ENCODE measurements at regions not wholly inside any gene's neighbourhood (a gene's known extent, or its start where the extent isn't known, plus 50 kb on each side); places are given as distances from the start of the nearest gene placed in this dataset.
"Not testable (repeated sequence)": the region's sequence is repeated elsewhere in the genome, so short reads cannot be mapped to it uniquely, and the experiment has no call there.

DNA sequence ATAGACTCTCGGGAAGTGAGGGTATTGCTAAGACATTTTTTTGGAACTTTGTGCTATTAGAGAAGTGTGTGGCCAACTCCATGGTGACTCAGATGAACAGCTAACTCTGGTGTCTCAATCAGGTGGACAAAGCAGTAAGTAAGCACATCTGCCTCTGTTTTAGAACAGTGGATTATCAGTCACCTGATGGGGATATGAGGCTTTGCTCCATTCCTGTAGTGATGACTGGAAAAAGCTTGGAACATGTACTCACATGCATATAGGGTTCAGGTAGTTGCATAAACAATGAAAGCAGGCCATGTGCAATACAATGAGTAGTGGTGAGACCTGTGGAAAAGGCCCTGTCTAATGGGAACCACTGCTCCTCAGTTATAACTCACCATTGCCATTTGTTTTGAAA, 168.2 kb upstream of the FBN2 start:
- Histone ChIP-seq H3K9me3 (ENCODE audit: low read length) (no peaks in the 10 kb centered on the region), H3K27me3 (ENCODE audit: insufficient read depth, low read length) (no peaks in the 10 kb centered on the region), H2AFZ (ENCODE audit: low read depth, low read length) (no peak overlapping the region), H3K36me3 (ENCODE audit: insufficient read depth, low read length) (no peaks in the 10 kb centered on the region), H3K4me1 (ENCODE audit: insufficient read depth, low read length) (no peaks in the 10 kb centered on the region), H3K4me3 (ENCODE audit: low read length) (no peak overlapping the region)

DNA sequence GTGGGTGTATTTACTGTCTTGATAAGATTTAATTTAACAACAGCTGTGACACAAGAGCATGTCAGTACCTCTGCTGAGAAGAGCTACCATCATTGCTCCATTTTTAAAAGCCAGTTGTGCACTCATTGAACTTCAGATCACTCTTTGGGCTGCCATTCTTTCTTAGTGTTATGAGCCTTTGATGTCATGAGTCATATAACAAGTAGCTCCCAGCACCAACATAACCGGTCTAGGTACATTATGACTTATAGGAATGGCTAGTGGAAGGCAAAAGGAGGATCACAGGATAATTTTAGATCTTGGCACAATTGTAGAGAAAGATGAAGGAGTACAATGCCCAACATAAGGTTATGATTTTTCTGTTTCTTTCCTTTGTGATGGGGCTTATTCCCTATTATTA, 170.8 kb upstream of the FBN2 start:
- Histone ChIP-seq H3K27me3 (ENCODE audit: insufficient read depth, low read length) (no peaks in the 10 kb centered on the region), H3K4me1 (ENCODE audit: insufficient read depth, low read length) (no peaks in the 10 kb centered on the region), H2AFZ (ENCODE audit: low read depth, low read length) (no peak overlapping the region), H3K36me3 (ENCODE audit: insufficient read depth, low read length) (no peaks in the 10 kb centered on the region), H3K9me3 (ENCODE audit: low read length) (no peaks in the 10 kb centered on the region), H3K4me3 (ENCODE audit: low read length) (no peak overlapping the region)

DNA sequence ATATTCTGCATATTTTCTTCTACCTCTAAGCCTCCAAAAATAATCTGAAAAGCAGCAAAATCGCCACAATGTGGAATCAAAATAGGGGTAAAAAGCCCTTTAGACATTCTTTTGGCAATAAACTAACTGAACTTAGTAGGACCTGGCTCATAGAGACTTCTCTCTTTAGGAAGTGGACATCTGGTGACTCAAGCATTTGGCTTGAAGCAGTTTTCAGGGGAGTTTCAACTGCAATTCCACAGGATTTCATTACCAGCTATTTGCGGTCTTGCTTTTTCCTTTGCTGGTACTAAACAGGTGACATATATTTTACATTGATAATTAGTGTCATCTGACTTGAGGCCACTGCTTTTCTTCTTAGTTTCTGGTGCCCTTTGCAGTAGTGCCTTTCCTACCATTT, 173.2 kb upstream of the FBN2 start:
- Histone ChIP-seq H3K4me1 (ENCODE audit: insufficient read depth, low read length) (no peaks in the 10 kb centered on the region), H3K9me3 (ENCODE audit: low read length) (no peaks in the 10 kb centered on the region), H2AFZ (ENCODE audit: low read depth, low read length) (no peak overlapping the region), H3K4me3 (ENCODE audit: low read length) (no peak overlapping the region), H3K36me3 (ENCODE audit: insufficient read depth, low read length) (no peaks in the 10 kb centered on the region), H3K27me3 (ENCODE audit: insufficient read depth, low read length) (no peaks in the 10 kb centered on the region)

DNA sequence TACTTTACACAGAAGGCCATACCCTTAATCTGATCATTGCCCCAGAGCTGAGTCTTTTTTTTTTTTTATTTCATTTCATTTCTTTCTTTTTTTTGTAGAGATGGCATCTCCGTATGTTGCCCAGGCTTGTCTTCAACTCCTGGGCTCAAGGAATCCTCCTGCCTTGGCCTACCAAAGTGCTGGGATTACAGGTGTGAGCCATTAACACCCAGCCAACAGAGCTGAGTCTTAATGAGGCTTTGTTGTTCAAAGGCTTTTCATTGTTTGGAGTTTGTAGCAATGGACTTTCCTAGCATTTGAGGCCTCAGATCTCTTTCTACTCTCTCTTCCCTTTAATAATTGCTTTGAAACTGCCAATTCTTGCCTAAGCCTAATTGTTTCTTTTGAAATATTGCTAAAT, 176.5 kb upstream of the FBN2 start:
- Histone ChIP-seq H3K4me3 (ENCODE audit: low read length) (no peak overlapping the region), H3K27me3 (ENCODE audit: insufficient read depth, low read length) (no peaks in the 10 kb centered on the region), H3K9me3 (ENCODE audit: low read length) (no peaks in the 10 kb centered on the region), H3K36me3 (ENCODE audit: insufficient read depth, low read length) (no peaks in the 10 kb centered on the region), H3K4me1 (ENCODE audit: insufficient read depth, low read length) (no peaks in the 10 kb centered on the region), H2AFZ (ENCODE audit: low read depth, low read length) (no peak overlapping the region)

DNA sequence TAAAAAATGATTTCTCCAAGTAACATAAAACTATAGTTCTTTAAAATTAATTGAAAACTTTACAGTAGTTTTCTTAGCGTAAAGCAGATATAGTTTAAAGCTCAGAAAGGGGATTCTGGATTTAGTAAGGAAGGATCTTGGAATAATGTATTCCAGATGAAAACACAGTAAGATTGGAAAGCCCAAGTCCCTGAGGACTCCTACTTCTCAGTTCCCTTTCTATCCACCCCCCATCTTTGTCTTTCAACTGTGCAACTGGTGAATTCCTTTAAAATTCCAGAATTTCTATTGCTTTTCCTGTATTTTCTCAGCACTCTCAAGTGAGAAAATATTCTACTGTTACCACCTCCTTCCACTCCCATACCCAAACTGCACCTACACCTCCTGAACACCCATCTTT, 184.5 kb upstream of the FBN2 start:
- no peaks in the 10 kb centered on the region for H3K36me3 ChIP-seq (ENCODE audit: insufficient read depth, low read length)
- H3K27me3 ChIP-seq (ENCODE audit: insufficient read depth, low read length) = no peaks in the 10 kb centered on the region
- no peak overlapping the region for H2AFZ ChIP-seq (ENCODE audit: low read depth, low read length)
- no peaks in the 10 kb centered on the region for H3K4me1 ChIP-seq (ENCODE audit: insufficient read depth, low read length)
- H3K9me3 ChIP-seq (ENCODE audit: low read length) = no peaks in the 10 kb centered on the region
- H3K4me3 ChIP-seq (ENCODE audit: low read length) = no peak overlapping the region

DNA sequence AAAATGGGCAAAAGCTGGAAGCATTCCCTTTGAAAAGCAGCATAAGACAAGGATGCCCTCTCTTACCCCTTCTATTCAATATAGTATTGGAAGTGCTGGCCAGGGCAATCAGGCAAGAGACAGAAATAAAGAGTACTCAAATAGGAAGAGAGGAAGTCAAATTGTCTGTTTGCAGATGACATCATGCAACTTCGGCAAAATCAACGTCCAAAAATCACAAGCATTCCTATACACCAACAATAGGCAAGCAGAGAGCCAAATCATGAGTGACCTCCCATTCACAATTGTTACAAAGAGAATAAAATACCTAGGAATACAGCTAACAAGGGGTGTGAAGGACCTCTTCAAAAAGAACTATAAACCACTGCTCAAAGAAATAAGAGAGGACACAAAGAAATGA, 192.0 kb upstream of the FBN2 start:
- not testable (repeated sequence) for H3K4me3 ChIP-seq (ENCODE audit: low read length); H3K27me3 ChIP-seq (ENCODE audit: insufficient read depth, low read length); H3K4me1 ChIP-seq (ENCODE audit: insufficient read depth, low read length); H3K36me3 ChIP-seq (ENCODE audit: insufficient read depth, low read length); H3K9me3 ChIP-seq (ENCODE audit: low read length); H2AFZ ChIP-seq (ENCODE audit: low read depth, low read length)

DNA sequence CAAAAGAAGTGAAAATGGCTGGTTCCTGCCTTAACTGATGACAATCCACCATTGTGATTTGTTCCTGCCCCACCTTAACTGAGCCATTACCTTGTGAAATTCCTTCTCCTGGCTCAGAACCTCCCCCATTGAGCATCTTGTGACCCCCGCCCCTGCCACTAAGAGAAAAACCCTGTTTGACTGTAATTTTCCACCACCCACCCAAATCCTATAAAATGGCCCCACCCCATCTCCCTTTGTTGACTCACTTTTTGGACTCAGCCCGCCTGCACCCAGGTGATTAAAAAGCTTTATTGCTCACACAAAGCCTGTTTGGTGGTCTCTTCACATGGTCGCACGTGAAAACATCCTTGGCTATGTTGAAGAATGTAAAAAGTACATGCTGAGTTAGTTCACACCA, 197.6 kb upstream of the FBN2 start:
- H3K36me3 ChIP-seq (ENCODE audit: insufficient read depth, low read length); H3K9me3 ChIP-seq (ENCODE audit: low read length); H3K4me1 ChIP-seq (ENCODE audit: insufficient read depth, low read length); H3K4me3 ChIP-seq (ENCODE audit: low read length); H2AFZ ChIP-seq (ENCODE audit: low read depth, low read length); H3K27me3 ChIP-seq (ENCODE audit: insufficient read depth, low read length): not testable (repeated sequence)

DNA sequence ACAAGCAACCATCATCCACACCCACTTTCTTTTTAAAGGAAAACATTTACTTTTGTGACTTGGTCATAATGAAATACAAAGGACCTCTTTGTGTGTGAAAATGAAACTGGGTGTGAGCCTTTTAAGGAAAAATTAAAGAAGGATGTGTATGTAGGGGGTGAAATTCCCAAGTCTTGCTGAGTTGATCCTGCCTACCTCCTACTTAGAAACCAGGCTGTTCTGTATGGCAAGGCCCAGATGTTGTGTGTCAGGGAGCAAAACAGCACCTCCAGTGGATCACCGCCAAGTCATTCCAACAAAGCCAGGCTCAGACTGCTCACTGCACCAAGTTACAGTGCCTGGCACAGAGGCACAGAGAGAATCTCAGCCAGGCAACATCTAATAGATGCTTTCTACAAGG, 198.5 kb upstream of the FBN2 start:
- Histone ChIP-seq H3K36me3 (ENCODE audit: insufficient read depth, low read length) (no peaks in the 10 kb centered on the region), H3K4me1 (ENCODE audit: insufficient read depth, low read length) (no peaks in the 10 kb centered on the region), H3K27me3 (ENCODE audit: insufficient read depth, low read length) (no peaks in the 10 kb centered on the region), H3K9me3 (ENCODE audit: low read length) (no peaks in the 10 kb centered on the region), H2AFZ (ENCODE audit: low read depth, low read length) (no peak overlapping the region), H3K4me3 (ENCODE audit: low read length) (no peak overlapping the region)

DNA sequence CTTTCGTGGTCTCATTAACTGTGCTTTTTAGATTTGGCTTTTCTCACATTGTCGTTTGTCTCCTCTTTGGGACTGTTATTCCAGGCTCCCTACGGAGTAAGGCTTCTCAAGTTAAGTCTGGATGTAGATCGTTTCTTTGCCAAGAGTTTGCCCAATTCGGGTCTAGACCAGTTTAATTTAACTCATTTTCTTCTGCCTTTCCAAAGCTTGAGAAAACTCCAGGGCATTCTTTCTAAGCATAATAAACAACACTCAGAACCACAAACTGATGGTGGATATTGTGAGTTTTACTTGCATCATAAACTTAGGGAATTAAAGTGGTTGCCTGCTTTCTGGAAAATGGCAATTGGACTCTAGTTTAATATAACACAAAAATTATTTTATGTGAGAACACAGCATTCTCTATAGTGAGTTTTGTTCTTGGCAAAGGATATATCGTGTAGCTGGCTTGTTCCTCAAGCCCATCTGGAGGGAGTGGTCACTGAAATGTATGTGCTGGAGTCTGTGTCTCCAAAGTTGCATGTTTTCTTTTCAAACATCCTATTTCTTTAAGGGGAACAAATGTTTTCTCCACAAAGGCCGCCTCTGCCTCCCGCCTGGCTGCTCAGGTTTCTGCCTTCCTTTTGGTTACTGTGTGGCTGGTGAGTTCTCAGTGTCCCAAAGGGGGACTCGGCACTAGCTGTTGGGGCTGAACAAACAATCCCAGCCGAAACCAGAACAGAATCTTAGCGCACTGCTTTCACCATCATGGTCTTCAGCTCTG, 211.3 kb upstream of the FBN2 start:
- H3K4me3 ChIP-seq (ENCODE audit: low read length) = no peak overlapping the region
- no peaks in the 10 kb centered on the region for H3K36me3 ChIP-seq (ENCODE audit: insufficient read depth, low read length)
- no peaks in the 10 kb centered on the region for H3K4me1 ChIP-seq (ENCODE audit: insufficient read depth, low read length)
- no peaks in the 10 kb centered on the region for H3K9me3 ChIP-seq (ENCODE audit: low read length)
- no peaks in the 10 kb centered on the region for H3K27me3 ChIP-seq (ENCODE audit: insufficient read depth, low read length)
- H2AFZ ChIP-seq (ENCODE audit: low read depth, low read length) = no peak overlapping the region

DNA sequence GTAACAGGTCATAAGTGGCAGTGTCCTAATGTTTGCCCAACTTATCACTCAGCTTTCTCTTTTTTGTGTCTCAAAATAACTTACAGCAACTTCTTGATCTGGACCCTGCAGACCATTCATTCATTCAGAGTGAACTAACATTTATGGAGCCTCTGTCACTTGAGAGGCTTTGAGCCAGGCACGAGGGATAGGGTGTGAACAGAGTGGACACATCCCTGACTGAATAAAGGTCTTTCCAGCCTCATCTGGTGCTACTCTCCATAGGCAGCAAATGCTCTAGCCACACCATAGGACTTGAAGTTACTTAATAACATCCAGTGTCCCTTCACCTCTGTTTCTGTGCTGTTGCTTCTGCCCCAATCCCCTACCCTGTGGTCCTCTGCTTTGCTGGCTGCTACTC, 212.1 kb upstream of the FBN2 start:
- Histone ChIP-seq H3K27me3 (ENCODE audit: insufficient read depth, low read length) (no peaks in the 10 kb centered on the region), H2AFZ (ENCODE audit: low read depth, low read length) (no peak overlapping the region), H3K36me3 (ENCODE audit: insufficient read depth, low read length) (no peaks in the 10 kb centered on the region), H3K4me3 (ENCODE audit: low read length) (no peak overlapping the region), H3K4me1 (ENCODE audit: insufficient read depth, low read length) (no peaks in the 10 kb centered on the region), H3K9me3 (ENCODE audit: low read length) (no peaks in the 10 kb centered on the region)

DNA sequence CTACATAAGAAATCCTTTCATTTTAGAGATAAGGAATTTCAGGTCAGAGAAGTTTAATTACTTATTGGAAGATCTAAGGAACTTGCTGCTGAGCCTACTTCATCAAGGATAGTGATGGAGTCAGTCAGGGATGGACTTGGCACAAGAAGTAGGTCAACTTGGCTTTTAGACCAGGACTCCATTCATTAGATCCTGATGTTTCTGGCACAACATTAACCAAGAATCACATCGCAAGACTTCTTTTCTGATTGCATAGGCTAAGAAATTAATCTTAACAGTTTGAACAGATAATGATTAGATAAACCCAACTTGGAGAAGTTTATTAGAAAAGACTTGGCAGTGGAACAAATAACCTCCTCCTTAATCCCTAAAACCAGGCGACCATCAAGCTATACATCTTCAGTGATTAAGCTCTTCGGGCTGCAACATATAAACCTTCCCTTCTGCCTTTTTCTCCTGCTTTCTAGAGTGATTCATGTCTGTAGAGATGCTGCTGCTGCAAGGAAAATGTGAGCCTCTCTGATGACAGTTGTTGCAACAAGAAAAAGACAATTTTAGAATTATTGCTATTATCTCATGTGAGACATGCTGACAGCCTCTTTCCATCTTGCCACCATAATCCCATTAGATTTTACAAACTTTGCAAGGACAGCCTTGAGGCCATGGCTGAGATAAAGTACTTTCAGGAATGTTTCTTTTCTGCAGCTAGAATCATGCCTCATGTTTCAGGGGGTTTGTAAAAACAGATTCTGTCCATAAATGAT, 207.9 kb upstream of the SLC27A6 start:
- no peak overlapping the region for H3K4me3 ChIP-seq (ENCODE audit: low read length)

DNA sequence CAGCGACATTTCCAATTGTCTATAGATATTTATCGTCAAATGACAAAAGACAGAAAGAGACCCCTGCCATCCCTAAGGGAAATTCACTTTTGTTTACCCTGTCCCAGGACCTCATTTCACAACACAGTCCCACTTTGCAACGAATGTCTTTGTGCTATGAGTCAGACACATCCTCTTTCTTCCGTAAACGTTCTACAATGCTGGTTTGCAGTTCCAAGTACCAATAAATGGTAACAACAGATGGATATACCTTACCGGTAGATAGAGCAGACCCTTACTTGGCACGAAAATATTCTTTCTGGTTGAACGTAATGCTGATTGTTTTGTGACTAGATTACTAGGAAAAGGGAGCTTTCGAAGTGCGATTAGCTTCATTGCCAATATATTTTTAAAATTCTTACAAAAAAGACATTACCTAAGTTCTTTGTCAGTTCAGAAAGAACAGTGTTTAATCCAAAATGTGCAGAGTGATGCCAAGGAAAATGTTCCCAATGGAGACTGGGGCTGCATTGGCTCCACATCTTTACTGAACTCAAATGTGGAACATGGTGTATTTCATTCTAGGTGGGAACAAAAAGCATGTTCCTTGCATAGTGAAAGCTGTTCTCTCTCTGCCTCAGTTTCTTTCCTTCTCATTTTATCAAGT, 202.5 kb upstream of the SLC27A6 start:
- Histone ChIP-seq H3K36me3 (ENCODE audit: insufficient read depth, low read length) (no peaks in the 10 kb centered on the region), H3K4me1 (ENCODE audit: insufficient read depth, low read length) (no peaks in the 10 kb centered on the region), H3K9me3 (ENCODE audit: low read length) (no peaks in the 10 kb centered on the region), H2AFZ (ENCODE audit: low read depth, low read length) (no peak overlapping the region), H3K27me3 (ENCODE audit: insufficient read depth, low read length) (no peaks in the 10 kb centered on the region), H3K4me3 (ENCODE audit: low read length) (no peak overlapping the region)

More for the DNA sequence above, 207.9 kb upstream of the SLC27A6 start:
- Histone ChIP-seq H3K27me3 (ENCODE audit: insufficient read depth, low read length) (no peaks in the 10 kb centered on the region), H3K4me1 (ENCODE audit: insufficient read depth, low read length) (no peaks in the 10 kb centered on the region), H3K36me3 (ENCODE audit: insufficient read depth, low read length) (no peaks in the 10 kb centered on the region), H2AFZ (ENCODE audit: low read depth, low read length) (no peak overlapping the region), H3K9me3 (ENCODE audit: low read length) (no peaks in the 10 kb centered on the region)

DNA sequence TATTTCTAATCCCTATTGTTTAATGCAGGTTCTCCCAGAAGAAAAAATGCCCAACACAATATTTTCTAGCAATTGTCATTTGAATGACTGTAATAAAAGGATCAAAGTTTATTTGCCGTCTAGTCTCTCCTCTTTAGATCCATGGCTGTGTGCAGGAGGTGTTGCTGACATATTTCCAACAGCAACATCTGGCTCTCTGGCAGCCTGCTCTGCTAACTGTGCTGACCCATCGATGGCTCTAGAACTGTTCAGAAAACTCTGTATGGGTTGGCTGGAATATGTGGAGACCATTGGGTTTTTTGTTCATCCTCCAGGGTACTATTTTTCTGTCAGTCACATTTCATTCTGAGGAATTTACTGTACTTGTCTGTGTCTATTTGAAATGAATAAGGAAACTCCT, 202.0 kb upstream of the SLC27A6 start:
- H3K36me3 ChIP-seq (ENCODE audit: insufficient read depth, low read length) = no peaks in the 10 kb centered on the region
- no peaks in the 10 kb centered on the region for H3K9me3 ChIP-seq (ENCODE audit: low read length)
- no peaks in the 10 kb centered on the region for H3K27me3 ChIP-seq (ENCODE audit: insufficient read depth, low read length)
- H2AFZ ChIP-seq (ENCODE audit: low read depth, low read length) = no peak overlapping the region
- H3K4me3 ChIP-seq (ENCODE audit: low read length) = no peak overlapping the region
- no peaks in the 10 kb centered on the region for H3K4me1 ChIP-seq (ENCODE audit: insufficient read depth, low read length)
